BE2C (cell line): ENCODE measurements at regions not wholly inside any gene's neighbourhood (a gene's known extent, or its start where the extent isn't known, plus 50 kb on each side); places are given as distances from the start of the nearest gene placed in this dataset.
"Not testable (repeated sequence)": the region's sequence is repeated elsewhere in the genome, so short reads cannot be mapped to it uniquely, and the experiment has no call there.

Experiments
- DNase-seq: peaks from one replicate; pipeline ENCODE4 v3.0.0-alpha.2; 2020
- H3K27me3 ChIP-seq: fragments of 250-450 bp; sonication (Bioruptor Pico); 2 replicates; pipeline ENCODE4 v1.5.1; 2020; ENCODE audit warnings: mild to moderate bottlenecking
- H3K36me3 ChIP-seq: fragments of 250-450 bp; sonication (Bioruptor Pico); 2 replicates; pipeline ENCODE4 v1.5.1; 2020; ENCODE audit warnings: mild to moderate bottlenecking
- H3K4me1 ChIP-seq: fragments of 250-450 bp; sonication (Bioruptor Pico); 2 replicates; pipeline ENCODE4 v1.5.1; 2020
- H3K4me3 ChIP-seq: 2 replicates; pipeline ENCODE4 v1.5.1; 2011; ENCODE audit warnings: low read depth, low read length
- H3K9me3 ChIP-seq: fragments of 250-450 bp; sonication (Bioruptor Pico); 2 replicates; pipeline ENCODE4 v1.5.1; 2020
- TF ChIP-seq, protein P1 (sequence below): IDR thresholded peaks from 2 replicates; pipeline ENCODE4 v1.5.1; 2012; ENCODE audit warnings: mild to moderate bottlenecking, low read depth, low read length

DNA sequence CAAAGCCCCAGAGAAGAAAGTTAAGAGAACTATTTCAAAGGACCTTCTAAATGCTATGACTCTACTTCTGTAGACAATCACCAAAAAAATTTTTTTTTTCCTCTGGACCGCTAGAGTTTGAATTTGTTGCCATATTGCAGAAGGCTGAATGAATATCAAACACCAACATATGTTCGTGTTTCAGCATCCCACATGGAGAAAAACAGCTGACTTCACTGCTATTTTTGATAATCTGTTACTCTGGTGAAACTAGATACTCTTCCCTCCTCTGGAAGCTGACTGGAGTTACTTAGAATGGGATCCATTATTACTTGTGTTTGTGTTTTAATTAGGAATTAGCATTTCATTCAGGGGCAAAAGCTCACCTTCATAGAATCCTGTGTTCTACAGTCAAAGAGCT lies 447.0 kb downstream of the AASDHPPT start:
- DNase-seq = no peak

GRCh38 chr11:106531648-106532047 lies 454.2 kb downstream of the AASDHPPT start:
- not testable (repeated sequence) for H3K4me3 ChIP-seq, DNase-seq

More for the DNA sequence above, 447.0 kb downstream of the AASDHPPT start:
- H3K36me3 ChIP-seq = no peaks in the 10 kb centered on the region
- no peaks in the 10 kb centered on the region; the same call in 1 of the 2 replicates for H3K27me3 ChIP-seq
- no peaks in the 10 kb centered on the region; the same call in 1 of the 2 replicates for H3K9me3 ChIP-seq
- no peak overlapping the region for H3K4me3 ChIP-seq
- TF ChIP-seq, protein P1, sequence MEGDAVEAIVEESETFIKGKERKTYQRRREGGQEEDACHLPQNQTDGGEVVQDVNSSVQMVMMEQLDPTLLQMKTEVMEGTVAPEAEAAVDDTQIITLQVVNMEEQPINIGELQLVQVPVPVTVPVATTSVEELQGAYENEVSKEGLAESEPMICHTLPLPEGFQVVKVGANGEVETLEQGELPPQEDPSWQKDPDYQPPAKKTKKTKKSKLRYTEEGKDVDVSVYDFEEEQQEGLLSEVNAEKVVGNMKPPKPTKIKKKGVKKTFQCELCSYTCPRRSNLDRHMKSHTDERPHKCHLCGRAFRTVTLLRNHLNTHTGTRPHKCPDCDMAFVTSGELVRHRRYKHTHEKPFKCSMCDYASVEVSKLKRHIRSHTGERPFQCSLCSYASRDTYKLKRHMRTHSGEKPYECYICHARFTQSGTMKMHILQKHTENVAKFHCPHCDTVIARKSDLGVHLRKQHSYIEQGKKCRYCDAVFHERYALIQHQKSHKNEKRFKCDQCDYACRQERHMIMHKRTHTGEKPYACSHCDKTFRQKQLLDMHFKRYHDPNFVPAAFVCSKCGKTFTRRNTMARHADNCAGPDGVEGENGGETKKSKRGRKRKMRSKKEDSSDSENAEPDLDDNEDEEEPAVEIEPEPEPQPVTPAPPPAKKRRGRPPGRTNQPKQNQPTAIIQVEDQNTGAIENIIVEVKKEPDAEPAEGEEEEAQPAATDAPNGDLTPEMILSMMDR = no peak
- no peaks in the 10 kb centered on the region for H3K4me1 ChIP-seq

GRCh38 chr11:106533046-106533445 lies 455.6 kb downstream of the AASDHPPT start:
- no peak overlapping the region for H3K4me3 ChIP-seq
- H3K36me3 ChIP-seq = no peaks in the 10 kb centered on the region
- no peaks in the 10 kb centered on the region for H3K4me1 ChIP-seq
- no peak for DNase-seq
- no peaks in the 10 kb centered on the region for H3K27me3 ChIP-seq
- H3K9me3 ChIP-seq = no peaks in the 10 kb centered on the region
- TF ChIP-seq, protein P1 = no peak

More at GRCh38 chr11:106531648-106532047, 454.2 kb downstream of the AASDHPPT start:
- not testable (repeated sequence) for H3K9me3 ChIP-seq, H3K4me1 ChIP-seq, H3K27me3 ChIP-seq, H3K36me3 ChIP-seq

- H3K9me3 ChIP-seq = no peaks in the 10 kb centered on the region
- no peak overlapping the region for H3K4me3 ChIP-seq
- no peak for DNase-seq
- no peaks in the 10 kb centered on the region for H3K36me3 ChIP-seq
- TF ChIP-seq, protein P1 = no peak
- no peaks in the 10 kb centered on the region for H3K4me1 ChIP-seq
- no peaks in the 10 kb centered on the region for H3K27me3 ChIP-seq
Observed at GRCh38 chr11:106540001-106540400, 462.5 kb downstream of the AASDHPPT start.

DNA sequence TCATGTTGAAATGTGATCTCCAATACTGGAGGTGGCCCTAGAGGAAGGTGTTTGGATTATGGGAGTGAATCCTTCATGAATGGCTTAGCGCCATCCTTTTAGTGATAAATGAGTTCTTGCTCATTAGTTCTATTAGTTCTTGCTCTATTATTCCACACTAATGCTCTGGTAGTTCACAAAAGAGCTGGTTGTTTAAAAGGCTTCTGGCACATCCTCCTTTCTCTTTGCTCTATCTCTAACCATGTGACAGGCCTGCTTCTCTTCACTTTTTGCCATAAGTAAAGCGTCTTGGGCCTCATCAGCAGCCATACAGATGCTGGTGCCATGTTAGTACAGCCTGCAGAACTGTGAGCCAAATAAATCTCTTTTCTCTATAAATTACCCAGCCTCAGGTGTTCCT lies 469.9 kb downstream of the GUCY1A2 start:
- Histone ChIP-seq H3K36me3 (no peaks in the 10 kb centered on the region), H3K27me3 (no peaks in the 10 kb centered on the region), H3K4me3 (no peak overlapping the region), H3K4me1 (no peaks in the 10 kb centered on the region), H3K9me3 (no peaks in the 10 kb centered on the region)
- no peak for DNase-seq
- TF ChIP-seq, protein P1 = no peak

DNA sequence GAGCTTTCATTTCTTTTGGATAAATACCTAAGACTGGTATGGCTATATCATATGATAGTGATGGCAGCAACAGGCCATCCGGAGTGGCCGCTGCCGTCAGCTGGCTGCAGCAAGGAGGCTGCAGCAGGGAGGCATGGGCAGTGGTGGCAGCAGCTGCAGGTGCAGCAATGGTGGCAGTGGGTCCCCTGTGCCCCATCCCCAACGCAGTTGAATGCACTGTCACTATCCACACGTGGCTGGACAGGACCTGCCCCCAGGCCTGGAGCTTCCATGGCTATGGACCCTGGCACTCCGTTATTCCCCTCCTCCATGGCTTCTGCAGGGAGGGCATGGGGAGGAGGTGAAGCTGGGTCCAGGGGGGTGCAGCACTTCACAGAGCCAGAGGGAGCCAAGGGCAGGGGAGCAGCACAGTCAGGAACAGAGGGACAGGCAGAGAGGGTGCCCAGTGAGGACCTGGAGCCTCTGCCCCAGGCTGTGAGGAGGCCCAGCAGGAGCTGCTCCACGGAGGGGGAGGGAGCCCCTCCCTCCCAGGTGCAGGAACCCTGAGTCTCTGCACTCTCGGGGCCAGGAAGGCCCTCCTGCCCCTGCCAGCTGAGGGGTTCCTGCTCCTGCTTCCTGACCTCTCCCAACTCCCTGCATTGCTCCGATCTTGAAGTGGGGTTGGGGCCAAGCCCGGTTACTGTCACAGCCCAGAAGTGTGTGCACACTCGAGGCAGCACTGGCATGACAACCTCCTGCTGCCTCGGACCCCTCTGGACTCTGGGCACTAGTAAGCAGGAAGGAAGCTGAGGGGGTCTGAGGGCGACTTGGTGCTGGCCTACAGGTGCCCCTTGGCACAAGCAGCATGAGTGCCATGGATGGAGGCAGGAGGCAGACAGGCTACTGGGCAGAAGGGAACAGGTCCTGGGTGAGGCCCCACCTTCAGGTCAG lies 466.3 kb downstream of the GUCY1A2 start:
- DNase-seq = no peak
- TF ChIP-seq, protein P1 = no peak

More for the DNA sequence above, 466.3 kb downstream of the GUCY1A2 start:
- no peaks in the 10 kb centered on the region for H3K4me1 ChIP-seq
- no peak overlapping the region for H3K4me3 ChIP-seq
- peaks cover 2% of the 10 kb centered on the region for H3K9me3 ChIP-seq
- H3K36me3 ChIP-seq = no peaks in the 10 kb centered on the region
- H3K27me3 ChIP-seq = no peaks in the 10 kb centered on the region
